Mesodermal cell (in vitro differentiated cells): ENCODE measurements at regions not wholly inside any gene's neighbourhood (a gene's known extent, or its start where the extent isn't known, plus 50 kb on each side); places are given as distances from the start of the nearest gene placed in this dataset.
"Not testable (repeated sequence)": the region's sequence is repeated elsewhere in the genome, so short reads cannot be mapped to it uniquely, and the experiment has no call there.

Source experiments
- H3K27ac ChIP-seq: 2 replicates; pipeline ENCODE4 v1.7.0; 2013; ENCODE audit warnings: mild to moderate bottlenecking, low read depth, low read length, moderate library complexity; ENCODE audit not compliant: severe bottlenecking
- H3K36me3 ChIP-seq: 2 replicates; pipeline ENCODE4 v1.7.1; 2013; ENCODE audit warnings: mild to moderate bottlenecking, low read length, moderate library complexity; ENCODE audit not compliant: control insufficient read depth, insufficient read depth
- H3K4me1 ChIP-seq: one replicate; pipeline ENCODE4 v1.7.1; 2013; ENCODE audit warnings: mild to moderate bottlenecking, low read length; ENCODE audit not compliant: insufficient read depth, control insufficient read depth, poor library complexity, severe bottlenecking
- H3K4me3 ChIP-seq: 2 replicates; pipeline ENCODE4 v1.7.0; 2013; ENCODE audit warnings: low read length, control low read depth, mild to moderate bottlenecking; ENCODE audit not compliant: insufficient read depth, poor library complexity, severe bottlenecking; ENCODE audit errors: extremely low read depth
- H3K9me3 ChIP-seq: 2 replicates; pipeline ENCODE4 v1.7.1; 2013; ENCODE audit warnings: mild to moderate bottlenecking, low read length, moderate library complexity; ENCODE audit not compliant: control insufficient read depth
- WGBS, 2 experiments: methylation state at CpG; one replicate each; pipeline ENCODE4 v1.1.5; 2013; ENCODE audit warnings: missing lambda C conversion rate in 2 of 2; ENCODE audit not compliant: insufficient coverage in 2 of 2; 5-methylcytosine and 5-hydroxymethylcytosine counted together

DNA sequence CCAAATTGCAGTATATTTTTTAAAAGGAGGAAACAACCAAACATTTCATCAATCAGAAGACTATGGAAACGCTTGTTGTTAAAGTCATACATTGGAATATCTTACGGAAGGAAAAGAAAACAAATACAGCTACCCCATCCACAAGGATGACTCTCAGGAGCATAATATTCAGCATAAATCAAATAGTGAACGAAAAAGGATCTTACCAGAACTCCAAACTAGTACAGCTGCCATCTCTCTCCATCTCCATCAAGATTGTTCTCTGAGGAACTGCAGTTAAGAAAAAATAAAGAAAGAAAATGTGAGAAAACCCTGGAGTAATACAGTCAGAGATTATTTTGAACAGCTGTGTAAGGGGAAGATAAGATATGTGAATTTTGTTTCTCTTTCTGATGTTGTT is 299.8 kb upstream of the CNTN5 start:
- Histone ChIP-seq H3K9me3 (no peaks in the 10 kb centered on the region), H3K27ac (no peak overlapping the region), H3K4me3 (no peak overlapping the region), H3K4me1 (no peaks in the 10 kb centered on the region), H3K36me3 (no peaks in the 10 kb centered on the region)
- 60% methylated on average over 1 of the region's 3 CpGs; no CpG with 5 or more reads in 1 of the 2 experiments for WGBS, 2 experiments

GRCh38 chr11:98725471-98725870 is 295.3 kb upstream of the CNTN5 start:
- 80% methylated on average over 1 of the region's 5 CpGs; no CpG with 5 or more reads in 1 of the 2 experiments for WGBS, 2 experiments
- H3K4me1 ChIP-seq: no peaks in the 10 kb centered on the region
- no peaks in the 10 kb centered on the region for H3K36me3 ChIP-seq
- H3K9me3 ChIP-seq: no peaks in the 10 kb centered on the region
- no peak overlapping the region for H3K4me3 ChIP-seq
- H3K27ac ChIP-seq: no peak overlapping the region

DNA sequence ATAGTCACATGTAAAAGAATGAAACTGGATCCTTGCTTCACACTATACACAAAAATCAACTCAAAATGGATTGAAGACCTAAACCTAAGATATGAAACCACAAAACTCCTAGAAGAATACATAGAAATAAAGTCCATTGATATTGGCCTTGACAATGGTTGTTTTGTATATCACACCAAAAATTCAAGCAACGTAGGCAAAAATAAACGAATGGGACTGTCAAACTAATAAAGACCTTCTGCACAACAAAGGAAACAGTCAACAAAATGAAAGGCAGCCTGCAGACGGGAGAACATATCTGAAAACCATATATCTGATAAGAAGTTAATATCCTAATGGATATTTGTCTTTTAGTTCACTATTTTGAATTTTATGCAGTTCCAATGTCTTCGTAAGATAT is 292.3 kb upstream of the CNTN5 start:
- H3K4me3 ChIP-seq: no peak overlapping the region
- H3K27ac ChIP-seq: no peak overlapping the region
- H3K36me3 ChIP-seq: no peaks in the 10 kb centered on the region
- no peaks in the 10 kb centered on the region for H3K4me1 ChIP-seq
- WGBS, 2 experiments: 100% methylated on average over 1 of the region's 4 CpGs; no CpG with 5 or more reads in 1 of the 2 experiments
- H3K9me3 ChIP-seq: no peaks in the 10 kb centered on the region

DNA sequence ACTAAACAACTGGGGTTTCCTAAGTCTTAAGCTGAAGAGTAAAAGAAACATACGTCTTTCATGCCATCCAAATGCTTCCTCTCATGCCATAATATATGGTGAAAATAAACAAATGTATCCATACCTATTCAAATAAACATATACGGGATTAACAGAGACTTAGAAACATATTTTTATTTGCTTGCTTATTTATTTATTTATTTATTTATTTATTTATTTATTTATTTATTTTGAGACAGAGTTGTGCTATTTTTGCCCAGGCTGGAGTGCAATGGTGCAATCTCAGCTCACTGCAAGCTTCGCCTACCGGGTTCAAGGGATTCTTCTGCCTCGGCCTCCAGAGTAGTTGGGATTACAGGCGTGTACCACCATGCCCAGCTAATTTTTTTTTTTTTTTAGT is 291.6 kb upstream of the CNTN5 start:
- Histone ChIP-seq H3K36me3 (no peaks in the 10 kb centered on the region), H3K4me1 (no peaks in the 10 kb centered on the region), H3K4me3 (no peak overlapping the region), H3K9me3 (no peaks in the 10 kb centered on the region), H3K27ac (no peak overlapping the region)
- WGBS, 2 experiments: 74 to 89% methylated on average over 4 of the region's 6 CpGs

- Histone ChIP-seq H3K4me3 (no peak overlapping the region), H3K4me1 (no peaks in the 10 kb centered on the region), H3K9me3 (no peaks in the 10 kb centered on the region), H3K36me3 (no peaks in the 10 kb centered on the region), H3K27ac (no peak overlapping the region)
- WGBS, 2 experiments: 100% methylated on average over 1 of the region's 1 CpG; no CpG with 5 or more reads in 1 of the 2 experiments
Measured at GRCh38 chr11:98732947-98733346, 287.8 kb upstream of the CNTN5 start.

- not testable (repeated sequence) for H3K4me1 ChIP-seq, H3K36me3 ChIP-seq, H3K9me3 ChIP-seq, H3K4me3 ChIP-seq
- peak overlapping the region; percentile 5 for H3K27ac ChIP-seq
- WGBS, 2 experiments: 83 to 96% methylated on average over 4 to 5 of the region's 5 CpGs
Measured at GRCh38 chr11:98733378-98733777, 287.4 kb upstream of the CNTN5 start.

DNA sequence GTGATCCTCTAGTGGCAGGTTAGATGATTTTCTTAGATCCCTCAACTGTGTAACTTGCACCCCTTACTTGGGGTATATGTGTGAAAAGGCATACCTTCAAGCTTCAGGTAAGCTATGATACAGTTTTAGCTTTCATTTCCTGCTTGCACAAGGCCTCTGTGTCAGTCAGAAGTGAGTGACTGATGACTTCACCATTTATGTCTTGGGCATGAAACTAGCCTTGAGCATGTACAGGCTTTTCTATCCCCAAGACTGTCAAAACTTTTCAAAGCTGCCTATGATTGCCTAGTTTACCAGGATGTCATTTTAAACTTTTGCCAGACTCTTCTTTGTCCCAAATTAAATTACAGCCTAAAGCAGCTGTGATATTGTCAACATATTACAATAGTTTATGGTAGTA is 286.1 kb upstream of the CNTN5 start:
- Histone ChIP-seq H3K4me1 (no peaks in the 10 kb centered on the region), H3K36me3 (no peaks in the 10 kb centered on the region), H3K9me3 (no peaks in the 10 kb centered on the region), H3K27ac (no peak overlapping the region), H3K4me3 (no peak overlapping the region)

GRCh38 chr11:98736833-98737232 is 283.9 kb upstream of the CNTN5 start:
- H3K27ac ChIP-seq: no peak overlapping the region
- no peaks in the 10 kb centered on the region for H3K9me3 ChIP-seq
- H3K4me3 ChIP-seq: no peak overlapping the region
- no peaks in the 10 kb centered on the region for H3K36me3 ChIP-seq
- 77 to 82% methylated on average over 7 of the region's 7 CpGs for WGBS, 2 experiments
- H3K4me1 ChIP-seq: no peaks in the 10 kb centered on the region

GRCh38 chr11:98740321-98740720 is 280.4 kb upstream of the CNTN5 start:
- no peaks in the 10 kb centered on the region for H3K36me3 ChIP-seq
- H3K27ac ChIP-seq: no peak overlapping the region
- no peaks in the 10 kb centered on the region for H3K4me1 ChIP-seq
- no peaks in the 10 kb centered on the region for H3K9me3 ChIP-seq
- no peak overlapping the region for H3K4me3 ChIP-seq

- H3K4me1 ChIP-seq, H3K36me3 ChIP-seq, H3K9me3 ChIP-seq, H3K4me3 ChIP-seq, H3K27ac ChIP-seq: not testable (repeated sequence)
- 94 to 96% methylated on average over 9 to 12 of the region's 21 CpGs for WGBS, 2 experiments
Measured at GRCh38 chr11:98763446-98763845, 257.3 kb upstream of the CNTN5 start.

GRCh38 chr11:98766903-98767302 is 253.8 kb upstream of the CNTN5 start:
- H3K9me3 ChIP-seq: peaks cover 4% of the 10 kb centered on the region
- 80% methylated on average over 1 of the region's 2 CpGs; no CpG with 5 or more reads in 1 of the 2 experiments for WGBS, 2 experiments
- H3K36me3 ChIP-seq: no peaks in the 10 kb centered on the region
- H3K4me3 ChIP-seq: no peak overlapping the region
- H3K4me1 ChIP-seq: no peaks in the 10 kb centered on the region
- no peak overlapping the region for H3K27ac ChIP-seq

DNA sequence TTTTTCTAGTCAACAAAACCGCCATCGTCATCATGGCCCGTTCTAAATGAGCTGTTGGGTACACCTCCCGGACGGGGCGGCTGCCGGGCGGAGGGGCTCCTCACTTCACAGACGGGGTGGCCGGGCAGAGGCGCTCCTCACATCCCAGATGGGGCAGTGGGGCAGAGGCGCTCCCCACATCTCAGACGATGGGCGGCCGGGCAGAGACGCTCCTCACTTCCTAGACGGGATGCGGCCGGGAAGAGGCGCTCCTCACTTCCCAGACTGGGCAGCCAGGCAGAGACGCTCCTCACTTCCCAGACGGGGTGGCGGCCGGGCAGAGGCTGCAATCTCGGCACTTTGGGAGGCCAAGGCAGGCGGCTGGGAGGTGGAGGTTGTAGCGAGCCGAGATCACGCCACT is 250.7 kb upstream of the CNTN5 start:
- not testable (repeated sequence) for H3K4me3 ChIP-seq, H3K4me1 ChIP-seq, H3K27ac ChIP-seq, H3K36me3 ChIP-seq, H3K9me3 ChIP-seq
- WGBS, 2 experiments: 97 to 100% methylated on average over 2 to 4 of the region's 29 CpGs
